Psoas muscle (tissue), 7 donors: ENCODE measurements at regions not wholly inside any gene's neighbourhood (a gene's known extent, or its start where the extent isn't known, plus 50 kb on each side); places are given as distances from the start of the nearest gene placed in this dataset.

Experiments
- ATAC-seq, 4 donors: fragments of 200-7000 bp; cut with Tn5 transposase; one replicate each; pipeline ENCODE4 v1.9.1; 2020; ENCODE audit warnings: moderate library complexity in 3 of 4, mild to moderate bottlenecking in 2 of 4
- DNase-seq, 2 donors: peaks; one replicate each; pipeline ENCODE4 v3.0.0-alpha.2; 2020
- H3K27ac ChIP-seq: fragments of 200-600 bp; one replicate; pipeline ENCODE4 v1.8.0; 2022
- H3K27me3 ChIP-seq, 3 donors: fragments of 200-600 bp in 1 of 3; one replicate each; pipeline versions ENCODE4 v1.6.1 to v1.8.0; 2013 to 2022; ENCODE audit warnings: low read length in 2 of 3, mild to moderate bottlenecking in 2 of 3, moderate library complexity in 1 of 3; ENCODE audit not compliant: insufficient read depth in 3 of 3
- H3K36me3 ChIP-seq, 2 donors: fragments of 200-600 bp in 1 of 2; one replicate each; pipeline versions ENCODE4 v1.6.1 to v1.8.0; 2013 to 2022; ENCODE audit warnings: low read depth in 1 of 2, mild to moderate bottlenecking in 1 of 2, moderate library complexity in 1 of 2; ENCODE audit not compliant: insufficient read depth in 1 of 2
- H3K4me1 ChIP-seq: fragments of 200-600 bp; one replicate; pipeline ENCODE4 v1.8.0; 2022
- H3K4me3 ChIP-seq: fragments of 200-600 bp; one replicate; pipeline ENCODE4 v1.8.0; 2022; ENCODE audit warnings: mild to moderate bottlenecking
- H3K9me3 ChIP-seq: fragments of 200-600 bp; one replicate; pipeline ENCODE4 v1.8.0; 2022
- WGBS, 3 donors: extraction: QIAGEN DNeasy Blood & Tissue Kit; methylation state at CpG; one replicate each; pipeline versions ENCODE4 v1.1.6 to v1.1.7; 2013; 5-methylcytosine and 5-hydroxymethylcytosine counted together
- intact Hi-C, 2 donors: fragments of 100-400 bp; cut with DNase I; formaldehyde crosslinking; loops; one replicate each; pipeline versions ENCODE4 v1.11.0 to v1.14.2; 2022
- TF ChIP-seq, protein P1 (sequence below): fragments of 200-600 bp; IDR thresholded peaks from one replicate; pipeline ENCODE4 v1.8.0; 2022; ENCODE audit warnings: antibody characterized with exemption
- donor health status: healthy with polysubstance abuse.
- donor health status: DM: no; HTN: no; CAD: no; lungs with moderate emphysema.
- donor health status: Bipolar disorder and iron deficiency.
- donor health status: healthy.
- donor health status: DM: yes; HTN: yes; CAD: no.
- donor health status: DM: no; HTN: no; CAD: no.
- donor health status: DM: yes; HTN: yes; CAD: no.

DNA sequence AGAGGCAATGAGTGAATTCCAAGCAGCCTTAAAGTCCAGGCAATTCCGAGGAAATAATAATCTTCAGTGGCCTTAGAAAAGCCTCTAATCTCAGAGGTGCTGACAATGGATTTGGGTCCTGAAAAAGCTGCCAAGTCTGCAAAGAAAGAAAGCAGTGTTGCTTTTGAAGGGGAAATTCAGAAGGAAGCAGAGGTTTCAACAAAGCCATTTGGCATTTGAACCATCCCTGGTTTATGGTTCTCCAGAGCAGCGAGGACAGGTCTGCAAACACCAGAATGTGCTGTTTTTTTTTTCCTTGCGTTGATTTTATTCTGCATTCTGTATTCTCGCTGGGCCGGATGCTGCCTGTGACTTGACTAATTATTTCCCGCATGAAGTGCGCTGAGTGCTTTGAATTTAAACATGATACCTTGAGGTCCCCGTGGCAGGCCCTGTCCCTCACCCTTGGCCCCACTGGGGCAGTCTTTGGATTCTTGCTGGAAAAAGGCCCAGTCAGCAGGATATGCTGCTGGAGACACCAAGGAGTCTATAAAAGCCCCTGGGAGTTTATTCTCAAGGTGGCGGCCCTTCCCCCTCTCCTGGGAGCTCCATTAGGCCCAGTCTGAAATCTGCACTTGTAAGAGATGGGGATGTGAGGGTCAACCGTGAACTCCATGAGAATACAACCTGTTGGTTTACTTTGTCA, 338.3 kb downstream of the HAPSTR1 start:
- no peaks in the 10 kb centered on the region for H3K36me3 ChIP-seq
- DNase-seq = no peak
- intact Hi-C loops = loop anchor here in 1 of 2 donors (10.0 kb wide), 1 partner anchor 265 kb away; no protein-coding TSS in a partner anchor
- TF ChIP-seq, protein P1, sequence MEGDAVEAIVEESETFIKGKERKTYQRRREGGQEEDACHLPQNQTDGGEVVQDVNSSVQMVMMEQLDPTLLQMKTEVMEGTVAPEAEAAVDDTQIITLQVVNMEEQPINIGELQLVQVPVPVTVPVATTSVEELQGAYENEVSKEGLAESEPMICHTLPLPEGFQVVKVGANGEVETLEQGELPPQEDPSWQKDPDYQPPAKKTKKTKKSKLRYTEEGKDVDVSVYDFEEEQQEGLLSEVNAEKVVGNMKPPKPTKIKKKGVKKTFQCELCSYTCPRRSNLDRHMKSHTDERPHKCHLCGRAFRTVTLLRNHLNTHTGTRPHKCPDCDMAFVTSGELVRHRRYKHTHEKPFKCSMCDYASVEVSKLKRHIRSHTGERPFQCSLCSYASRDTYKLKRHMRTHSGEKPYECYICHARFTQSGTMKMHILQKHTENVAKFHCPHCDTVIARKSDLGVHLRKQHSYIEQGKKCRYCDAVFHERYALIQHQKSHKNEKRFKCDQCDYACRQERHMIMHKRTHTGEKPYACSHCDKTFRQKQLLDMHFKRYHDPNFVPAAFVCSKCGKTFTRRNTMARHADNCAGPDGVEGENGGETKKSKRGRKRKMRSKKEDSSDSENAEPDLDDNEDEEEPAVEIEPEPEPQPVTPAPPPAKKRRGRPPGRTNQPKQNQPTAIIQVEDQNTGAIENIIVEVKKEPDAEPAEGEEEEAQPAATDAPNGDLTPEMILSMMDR = no peak
- H3K4me1 ChIP-seq = no peaks in the 10 kb centered on the region
- H3K27ac ChIP-seq = no peak overlapping the region
- WGBS, 3 donors = 70 to 75% (median 72%) methylated on average over 10 of the region's 10 CpGs
- H3K4me3 ChIP-seq = no peak overlapping the region
- no peak for ATAC-seq
- H3K9me3 ChIP-seq = no peaks in the 10 kb centered on the region
- no peaks in the 10 kb centered on the region for H3K27me3 ChIP-seq

DNA sequence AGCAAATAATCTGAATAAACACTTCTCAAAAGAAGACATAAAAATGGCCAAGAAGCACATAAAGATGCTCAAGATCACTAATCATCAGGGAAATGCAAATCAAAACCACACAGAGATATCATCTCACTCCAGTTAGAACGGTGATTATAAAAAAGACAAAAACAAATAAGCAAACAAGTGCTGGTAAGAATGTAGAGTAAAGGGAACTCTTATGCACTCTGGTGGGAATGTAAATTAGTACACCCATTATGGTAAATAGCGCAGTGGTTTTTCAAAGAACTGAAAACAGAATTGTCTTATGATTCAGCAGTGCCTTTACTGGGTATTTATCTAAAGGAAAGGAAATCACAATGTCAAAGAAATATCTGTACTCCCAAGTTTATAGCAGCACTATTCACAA, 343.2 kb downstream of the HAPSTR1 start:
- TF ChIP-seq, protein P1 = no peak
- ATAC-seq (no peak), DNase-seq (no peak)
- H3K9me3 ChIP-seq = no peaks in the 10 kb centered on the region
- WGBS, 3 donors = 66 to 74% (median 67%) methylated on average over 2 of the region's 2 CpGs
- no peak overlapping the region for H3K27ac ChIP-seq
- no peaks in the 10 kb centered on the region for H3K4me1 ChIP-seq
- no peaks in the 10 kb centered on the region for H3K36me3 ChIP-seq
- no peak overlapping the region for H3K4me3 ChIP-seq
- intact Hi-C loops = no loop called here
- H3K27me3 ChIP-seq = no peaks in the 10 kb centered on the region

DNA sequence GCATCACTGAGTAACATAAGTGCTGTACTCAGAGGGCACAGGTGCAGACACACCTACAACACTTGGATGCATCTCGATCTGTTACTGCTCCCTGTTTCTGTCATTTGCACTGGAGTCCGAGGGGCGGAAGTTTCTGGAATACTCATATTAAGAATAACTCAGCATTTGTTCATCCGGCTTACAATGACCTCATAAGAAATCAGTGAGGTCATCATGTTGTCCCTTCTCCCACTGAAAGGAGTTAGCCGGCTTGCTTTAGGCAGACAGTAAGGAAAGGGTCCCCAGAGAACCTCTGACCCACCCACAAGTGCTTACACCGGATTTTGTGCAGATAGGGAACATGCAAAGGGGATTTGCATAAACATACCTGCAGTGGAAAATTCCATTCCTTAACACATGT, 344.7 kb downstream of the HAPSTR1 start:
- TF ChIP-seq, protein P1 = no peak

DNA sequence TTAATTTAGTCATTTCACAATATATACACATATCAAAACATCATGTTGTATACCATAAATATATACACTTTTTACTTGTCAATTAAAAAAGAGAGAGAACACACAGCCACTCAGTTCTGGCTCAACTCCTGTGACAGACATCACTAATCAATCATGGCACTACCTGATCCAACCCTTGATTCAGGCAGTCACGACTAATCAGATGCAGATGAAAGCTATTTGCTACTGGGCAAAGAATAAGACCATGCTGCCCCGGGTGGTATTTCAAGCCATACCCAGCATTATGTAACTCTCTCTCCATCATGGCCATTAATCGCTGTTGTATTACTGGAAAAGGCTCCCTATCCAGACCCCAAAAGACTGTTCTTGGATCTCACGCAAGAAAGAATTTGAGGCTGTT, 345.7 kb downstream of the HAPSTR1 start:
- no peaks in the 10 kb centered on the region for H3K9me3 ChIP-seq
- H3K27me3 ChIP-seq = no peaks in the 10 kb centered on the region
- DNase-seq = no peak
- TF ChIP-seq, protein P1 = no peak
- intact Hi-C loops = no loop called here
- 80 to 83% (median 82%) methylated on average over 4 of the region's 4 CpGs for WGBS, 3 donors
- no peaks in the 10 kb centered on the region for H3K4me1 ChIP-seq
- no peaks in the 10 kb centered on the region for H3K36me3 ChIP-seq
- H3K4me3 ChIP-seq = no peak overlapping the region
- no peak for ATAC-seq
- no peak overlapping the region for H3K27ac ChIP-seq

More for the DNA sequence above, 344.7 kb downstream of the HAPSTR1 start:
- H3K4me3 ChIP-seq = no peak overlapping the region
- 84 to 89% (median 88%) methylated on average over 6 of the region's 6 CpGs for WGBS, 3 donors
- intact Hi-C loops = no loop called here
- no peaks in the 10 kb centered on the region for H3K36me3 ChIP-seq
- ATAC-seq (no peak), DNase-seq (no peak)
- no peak overlapping the region for H3K27ac ChIP-seq
- H3K4me1 ChIP-seq = no peaks in the 10 kb centered on the region
- H3K27me3 ChIP-seq = no peaks in the 10 kb centered on the region
- no peaks in the 10 kb centered on the region for H3K9me3 ChIP-seq

DNA sequence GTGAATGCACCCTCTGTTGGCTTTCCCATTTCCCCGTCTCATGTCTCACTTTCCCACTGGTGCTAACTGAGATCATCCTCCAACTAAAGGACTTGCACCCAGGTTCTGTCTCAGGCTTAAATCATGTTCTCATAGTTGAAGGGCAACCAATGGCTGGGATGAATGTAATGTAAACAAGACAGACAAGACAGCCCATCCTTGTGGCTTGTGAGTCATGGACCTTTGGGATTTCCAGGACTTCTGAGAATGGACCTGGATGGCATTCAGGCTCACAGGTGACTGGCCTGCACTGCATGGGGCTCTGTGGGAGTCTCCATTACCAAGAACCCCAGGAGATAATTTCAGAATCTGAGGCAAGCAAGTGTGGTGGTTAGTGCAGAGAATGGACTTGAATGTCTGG, 347.5 kb downstream of the HAPSTR1 start:
- no peaks in the 10 kb centered on the region for H3K27me3 ChIP-seq
- intact Hi-C loops = no loop called here
- DNase-seq (no peak), ATAC-seq (no peak)
- H3K36me3 ChIP-seq = no peaks in the 10 kb centered on the region
- no peaks in the 10 kb centered on the region for H3K9me3 ChIP-seq
- TF ChIP-seq, protein P1 = no peak
- no peak overlapping the region for H3K27ac ChIP-seq
- no peak overlapping the region for H3K4me3 ChIP-seq
- H3K4me1 ChIP-seq = no peaks in the 10 kb centered on the region
- WGBS, 3 donors = 88 to 94% (median 88%) methylated on average over 1 of the region's 1 CpG
